SK-N-MC (cell line): ENCODE measurements at regions not wholly inside any gene's neighbourhood (a gene's known extent, or its start where the extent isn't known, plus 50 kb on each side); places are given as distances from the start of the nearest gene placed in this dataset.

Experiments
- EZH2 ChIP-seq: fragments of 200-600 bp; sonication (generic); IDR thresholded peaks from one replicate; pipeline ENCODE4 v1.6.1; 2017; ENCODE audit warnings: antibody characterized with exemption
- POLR2AphosphoS5 ChIP-seq: IDR thresholded peaks from 2 replicates; pipeline ENCODE4 v1.6.1; 2012; ENCODE audit warnings: mild to moderate bottlenecking, low read depth, low read length, borderline replicate concordance

DNA sequence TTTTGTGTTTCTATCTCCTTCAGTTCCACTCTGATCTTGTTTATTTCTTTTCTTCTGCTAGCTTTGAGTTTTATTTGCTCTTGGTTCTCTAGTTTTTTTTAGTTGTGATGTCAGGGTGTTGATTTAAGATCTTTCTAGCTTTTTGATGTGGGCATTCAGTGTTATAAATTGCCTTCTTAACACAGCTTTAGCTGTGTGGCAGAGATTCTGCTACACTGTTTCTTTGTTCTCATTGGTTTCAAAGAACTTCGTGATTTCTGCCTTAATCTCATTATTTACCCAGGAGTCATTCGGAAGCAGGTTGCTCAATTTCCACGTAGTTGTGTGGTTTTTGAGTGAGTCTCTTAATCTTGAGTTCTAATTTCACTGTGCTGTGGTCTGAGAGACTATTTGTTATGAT, 251.7 kb upstream of the HTR2A start:
- TF ChIP-seq POLR2AphosphoS5 (no peak), EZH2 (no peak)
